HCT116 (cell line): ENCODE measurements at regions not wholly inside any gene's neighbourhood (a gene's known extent, or its start where the extent isn't known, plus 50 kb on each side); places are given as distances from the start of the nearest gene placed in this dataset.

ENCODE experiments used
- ATAC-seq: fragments of 200-7000 bp; cut with Tn5 transposase; 2 replicates; pipeline ENCODE4 v1.9.1; 2020; ENCODE audit warnings: mild to moderate bottlenecking, moderate library complexity
- BruUV-seq: library from RNA; stranded (reverse); fragments of 400-500 nt; replicated peaks from 2 replicates; lab custom pipeline; 2021; lab: Mats Ljungman, UMichigan
- CTCF ChIA-PET: fragments of 300-600 bp; sonication (Branson Sonifier 250); formaldehyde crosslinking; loops from one replicate; lab custom pipeline; 2021; ENCODE audit warnings: antibody characterized with exemption; lab: Charles Lee
- POLR2A ChIA-PET: fragments of 300-600, 350-600 bp; sonication (Branson Sonifier 250); formaldehyde crosslinking; loops from one replicate; lab custom pipeline; 2021; ENCODE audit warnings: antibody characterized with exemption; lab: Charles Lee
- RAD21 ChIA-PET, 2 experiments: fragments of 300-600 bp; sonication (Branson Sonifier 250); formaldehyde crosslinking; loops; one replicate each; lab custom pipeline; 2023; ENCODE audit warnings: low total read pairs in 2 of 2; ENCODE audit not compliant: uncharacterized antibody in 2 of 2, unreplicated experiment in 2 of 2, low non-redundant PET in 1 of 2; lab: Charles Lee
- DNase-seq: peaks from one replicate; pipeline ENCODE4 v3.0.0-alpha.2; 2010; ENCODE audit warnings: low read depth, low spot score
- H2AFZ ChIP-seq: fragments of 200-600 bp; shearing (Covaris generic), sonication (generic); 2 replicates; pipeline ENCODE4 v1.6.1; 2017; ENCODE audit warnings: low read depth, mixed run types, mixed read lengths, antibody characterized with exemption, low read length; ENCODE audit not compliant: poor library complexity, severe bottlenecking
- H3K27ac ChIP-seq: 2 replicates; pipeline ENCODE4 v1.5.1; 2012; ENCODE audit warnings: low read depth, low read length
- H3K27me3 ChIP-seq: fragments of 200-600 bp; sonication (generic); 2 replicates; pipeline ENCODE4 v1.6.1; 2016; ENCODE audit warnings: mixed run types, low read length, mixed read lengths; ENCODE audit not compliant: insufficient read depth
- H3K36me3 ChIP-seq, 2 experiments: fragments of 200-500 bp in 1 of 2; fragments of 200-600 bp in 1 of 2; sonication (Bioruptor generic) in 1 of 2; sonication (generic) in 1 of 2; 2 replicates each; pipeline versions ENCODE4 v1.5.1 to v1.6.1; 2014 to 2016; ENCODE audit warnings: low read length in 2 of 2, inconsistent platforms in 1 of 2, mixed read lengths in 1 of 2, mixed run types in 1 of 2; ENCODE audit not compliant: insufficient read depth in 2 of 2, control insufficient read depth in 1 of 2
- H3K4me1 ChIP-seq, 2 experiments: fragments of 200-600 bp in 1 of 2; sonication (generic) in 1 of 2; 2 replicates each; pipeline versions ENCODE4 v1.5.1 to v1.6.1; 2012 to 2017; ENCODE audit warnings: low read length in 2 of 2, inconsistent platforms in 1 of 2, mild to moderate bottlenecking in 1 of 2, mixed read lengths in 1 of 2, mixed run types in 1 of 2, moderate library complexity in 1 of 2; ENCODE audit not compliant: insufficient read depth in 2 of 2, control insufficient read depth in 1 of 2
- H3K4me2 ChIP-seq: fragments of 200-600 bp; sonication (generic); 2 replicates; pipeline ENCODE4 v1.6.1; 2017; ENCODE audit warnings: mixed run types, low read length, mixed read lengths
- H3K4me3 ChIP-seq, 2 experiments: fragments of 200-600 bp in 1 of 2; sonication (generic) in 1 of 2; replicated peaks in 1 of 2; 2 replicates each; pipeline ENCODE4 v1.5.1; 2011 to 2016; ENCODE audit warnings: low read length in 2 of 2, control low read depth in 1 of 2, low read depth in 1 of 2, mild to moderate bottlenecking in 1 of 2, mixed read lengths in 1 of 2, mixed run types in 1 of 2
- H3K79me2 ChIP-seq: fragments of 200-600 bp; sonication (generic); 2 replicates; pipeline ENCODE4 v1.6.1; 2017; ENCODE audit warnings: mild to moderate bottlenecking, mixed run types, low read length, moderate library complexity, mixed read lengths; ENCODE audit not compliant: insufficient read depth
- H3K9ac ChIP-seq: fragments of 200-600 bp; sonication (generic); 2 replicates; pipeline ENCODE4 v1.6.1; 2016; ENCODE audit warnings: low read length, mixed read lengths
- H3K9me2 ChIP-seq: fragments of 200-600 bp; sonication (generic), shearing (Covaris generic); 2 replicates; pipeline ENCODE4 v1.6.1; 2017; ENCODE audit warnings: mixed run types, mild to moderate bottlenecking, moderate library complexity; ENCODE audit not compliant: insufficient read depth
- H3K9me3 ChIP-seq, 2 experiments: fragments of 200-500 bp in 1 of 2; fragments of 200-600 bp in 1 of 2; sonication (Bioruptor generic) in 1 of 2; sonication (generic) in 1 of 2; 2 replicates each; pipeline ENCODE4 v1.6.1; 2014 to 2017; ENCODE audit warnings: low read length in 2 of 2, mixed read lengths in 2 of 2, inconsistent platforms in 1 of 2, low read depth in 1 of 2, mild to moderate bottlenecking in 1 of 2, mixed run types in 1 of 2, moderate library complexity in 1 of 2; ENCODE audit not compliant: control insufficient read depth in 1 of 2, insufficient read depth in 1 of 2
- H4K20me1 ChIP-seq: fragments of 200-600 bp; sonication (generic), shearing (Covaris generic); 2 replicates; pipeline ENCODE4 v1.6.1; 2017; ENCODE audit warnings: mixed run types, mild to moderate bottlenecking, moderate library complexity; ENCODE audit not compliant: insufficient read depth
- EZH2phosphoT487 ChIP-seq: fragments of 200-600 bp; IDR thresholded peaks from 2 replicates; pipeline ENCODE4 v1.6.1; 2018; ENCODE audit warnings: antibody characterized with exemption, borderline replicate concordance
- RAD21 ChIP-seq: IDR thresholded peaks from 2 replicates; pipeline ENCODE4 v1.6.1; 2012; ENCODE audit warnings: low read depth, mild to moderate bottlenecking
- SRF ChIP-seq: IDR thresholded peaks from 2 replicates; pipeline ENCODE4 v1.6.1; 2012; ENCODE audit warnings: low read depth
- ZNF274 ChIP-seq: fragments of 200-500 bp; sonication (Bioruptor generic); IDR thresholded peaks from 2 replicates; pipeline ENCODE4 v1.6.1; 2014; ENCODE audit warnings: mild to moderate bottlenecking, low read depth, low read length, inconsistent platforms
- intact Hi-C: fragments of 100-400 bp; cut with micrococcal nuclease; formaldehyde crosslinking; loops from 2 replicates; pipeline ENCODE4 v1.10.0; 2022
- TF ChIP-seq, protein P1 (sequence below): IDR thresholded peaks from 2 replicates; pipeline ENCODE4 v1.6.1; 2011; ENCODE audit warnings: mild to moderate bottlenecking, low read length, moderate library complexity; ENCODE audit not compliant: insufficient replicate concordance; ENCODE audit errors: extremely low read depth

DNA sequence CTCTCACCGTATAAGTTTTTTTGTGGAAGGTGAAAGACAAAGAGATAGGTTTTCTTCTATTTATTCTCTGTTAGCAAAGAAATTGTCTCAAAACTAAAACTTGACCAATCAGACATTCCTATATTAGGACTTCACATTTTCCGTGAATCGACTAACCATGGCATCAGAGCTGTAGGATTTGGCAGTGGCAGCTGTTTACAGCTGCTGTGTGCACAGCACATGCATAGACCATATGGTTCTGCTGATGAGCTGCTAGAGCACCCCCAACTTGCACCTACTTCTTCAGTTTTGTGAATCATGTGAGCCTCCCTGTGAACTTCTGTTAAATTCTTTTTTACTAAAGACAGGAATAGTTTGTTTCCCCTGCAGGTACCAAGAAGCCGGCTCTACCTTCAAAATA lies 157.9 kb downstream of the RFX6 start:
- H3K9ac ChIP-seq, result no peak overlapping the region
- TF ChIP-seq RAD21 (no peak), ZNF274 (no peak)
- TF ChIP-seq, protein P1, sequence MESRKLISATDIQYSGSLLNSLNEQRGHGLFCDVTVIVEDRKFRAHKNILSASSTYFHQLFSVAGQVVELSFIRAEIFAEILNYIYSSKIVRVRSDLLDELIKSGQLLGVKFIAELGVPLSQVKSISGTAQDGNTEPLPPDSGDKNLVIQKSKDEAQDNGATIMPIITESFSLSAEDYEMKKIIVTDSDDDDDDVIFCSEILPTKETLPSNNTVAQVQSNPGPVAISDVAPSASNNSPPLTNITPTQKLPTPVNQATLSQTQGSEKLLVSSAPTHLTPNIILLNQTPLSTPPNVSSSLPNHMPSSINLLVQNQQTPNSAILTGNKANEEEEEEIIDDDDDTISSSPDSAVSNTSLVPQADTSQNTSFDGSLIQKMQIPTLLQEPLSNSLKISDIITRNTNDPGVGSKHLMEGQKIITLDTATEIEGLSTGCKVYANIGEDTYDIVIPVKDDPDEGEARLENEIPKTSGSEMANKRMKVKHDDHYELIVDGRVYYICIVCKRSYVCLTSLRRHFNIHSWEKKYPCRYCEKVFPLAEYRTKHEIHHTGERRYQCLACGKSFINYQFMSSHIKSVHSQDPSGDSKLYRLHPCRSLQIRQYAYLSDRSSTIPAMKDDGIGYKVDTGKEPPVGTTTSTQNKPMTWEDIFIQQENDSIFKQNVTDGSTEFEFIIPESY, result no peak
- TF ChIP-seq, all 23 proteins: peak for 0
- ChIA-PET RAD21 (no interaction called here), CTCF (no interaction called here), POLR2A (no interaction called here)
- Histone ChIP-seq H4K20me1 (no peaks in the 10 kb centered on the region), H3K36me3 (no peaks in the 10 kb centered on the region), H3K4me1 (no peaks in the 10 kb centered on the region), H2AFZ (no peak overlapping the region), H3K9me3 (no peaks in the 10 kb centered on the region), H3K27ac (no peak overlapping the region), H3K4me3 (no peak overlapping the region), H3K79me2 (no peaks in the 10 kb centered on the region), H3K27me3 (no peaks in the 10 kb centered on the region), H3K9me2 (0 out of 2 replicates have a peak, but pooled peaks cover 5% of the 10 kb centered on the region), H3K4me2 (no peak overlapping the region)
- intact Hi-C loops, result no loop called here
- DNase-seq (no peak), ATAC-seq (no peak)
- BruUV-seq, result no TSS peak

DNA sequence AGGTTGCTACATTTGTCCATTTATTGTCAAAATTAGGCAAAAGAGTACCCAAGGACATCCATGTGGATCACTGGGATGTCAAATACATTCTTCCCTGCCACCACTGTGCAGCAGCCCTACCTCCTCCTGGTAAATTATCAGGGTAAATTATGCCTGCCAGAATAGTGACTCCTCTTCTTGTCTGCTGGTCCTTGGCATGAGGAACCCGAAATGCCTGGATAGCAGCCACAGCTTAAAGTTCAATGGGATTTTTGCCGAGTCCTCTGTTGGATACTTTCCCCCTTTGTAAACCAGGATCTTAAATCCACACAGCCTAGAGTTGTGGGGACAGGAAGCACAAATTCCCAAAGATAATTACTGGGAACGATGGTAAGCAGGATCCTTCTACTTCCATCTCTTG lies 173.3 kb downstream of the RFX6 start:
- H3K79me2 ChIP-seq, result no peaks in the 10 kb centered on the region
- H3K36me3 ChIP-seq, result no peaks in the 10 kb centered on the region
- no TSS peak for BruUV-seq
- no peak overlapping the region for H3K4me3 ChIP-seq
- H4K20me1 ChIP-seq, result no peaks in the 10 kb centered on the region
- no peak overlapping the region for H3K9ac ChIP-seq
- H3K27me3 ChIP-seq, result no peaks in the 10 kb centered on the region
- H3K27ac ChIP-seq, result no peak overlapping the region
- ATAC-seq, result no peak
- H3K9me3 ChIP-seq, result no peaks in the 10 kb centered on the region
- intact Hi-C loops, result no loop called here
- no peak overlapping the region for H3K4me2 ChIP-seq
- no peak for DNase-seq
- H3K9me2 ChIP-seq, result no peaks in the 10 kb centered on the region
- TF ChIP-seq EZH2phosphoT487 (no peak), RAD21 (no peak), SRF (no peak)
- ChIA-PET CTCF (no interaction called here), POLR2A (no interaction called here), RAD21 (no interaction called here)
- H2AFZ ChIP-seq, result no peak overlapping the region
- no peaks in the 10 kb centered on the region for H3K4me1 ChIP-seq
